ENCODE measurements at regions not wholly inside any gene's neighbourhood (a gene's known extent, or its start where the extent isn't known, plus 50 kb on each side); places are given as distances from the start of the nearest gene placed in this dataset.

GRCh38 chr4:181225616-181226261 lies 1017.5 kb upstream of the TENM3 start:
- no peak for DNase-seq (ENCODE audit: low read depth, low spot score)
- Histone ChIP-seq H3K9ac (ENCODE audit: insufficient read length) (no peak overlapping the region), H3K36me3 (ENCODE audit: insufficient read depth, low read length) (no peaks in the 10 kb centered on the region), H3K4me3 (no peak overlapping the region), H3K9me3 (ENCODE audit: low read depth, low read length) (no peaks in the 10 kb centered on the region), H3K27ac (no peak overlapping the region)
- no peak for TF ChIP-seq EZH2 (IDR thresholded peaks at IDR 0.05)
- no peak for TF ChIP-seq FOXP2 (optimal IDR thresholded peaks at IDR 0.05; ENCODE audit: control extremely low read depth, extremely low read length, insufficient read depth)
- no peak for TF ChIP-seq POLR2AphosphoS5 (IDR thresholded peaks at IDR 0.05; ENCODE audit: borderline replicate concordance, low read depth, low read length)

GRCh38 chr4:181234951-181235680 lies 1008.1 kb upstream of the TENM3 start:
- Histone ChIP-seq H3K36me3 (ENCODE audit: insufficient read depth, low read length) (no peaks in the 10 kb centered on the region), H3K9ac (ENCODE audit: insufficient read length) (no peak overlapping the region), H3K9me3 (ENCODE audit: low read depth, low read length) (no peaks in the 10 kb centered on the region), H3K27ac (no peak overlapping the region), H3K4me3 (no peak overlapping the region)
- no peak for DNase-seq (ENCODE audit: low read depth, low spot score)
- TF ChIP-seq POLR2AphosphoS5 (IDR thresholded peaks at IDR 0.05; ENCODE audit: borderline replicate concordance, low read depth, low read length) (no peak), FOXP2 (optimal IDR thresholded peaks at IDR 0.05; ENCODE audit: control extremely low read depth, extremely low read length, insufficient read depth) (no peak), EZH2 (IDR thresholded peaks at IDR 0.05) (no peak)

- H3K4me3 ChIP-seq = no peak overlapping the region
- no peak overlapping the region for H3K27ac ChIP-seq
- H3K36me3 ChIP-seq (ENCODE audit: insufficient read depth, low read length) = no peaks in the 10 kb centered on the region
- DNase-seq (ENCODE audit: low read depth, low spot score) = no peak
- H3K9me3 ChIP-seq (ENCODE audit: low read depth, low read length) = no peaks in the 10 kb centered on the region
- no peak overlapping the region for H3K9ac ChIP-seq (ENCODE audit: insufficient read length)
- no peak for TF ChIP-seq FOXP2 (optimal IDR thresholded peaks at IDR 0.05; ENCODE audit: control extremely low read depth, extremely low read length, insufficient read depth)
- no peak for TF ChIP-seq EZH2 (IDR thresholded peaks at IDR 0.05)
- no peak for TF ChIP-seq POLR2AphosphoS5 (IDR thresholded peaks at IDR 0.05; ENCODE audit: borderline replicate concordance, low read depth, low read length)
Observed at GRCh38 chr4:181245326-181245725, 997.9 kb upstream of the TENM3 start.

- TF ChIP-seq FOXP2 (optimal IDR thresholded peaks at IDR 0.05; ENCODE audit: control extremely low read depth, extremely low read length, insufficient read depth) (no peak), POLR2AphosphoS5 (IDR thresholded peaks at IDR 0.05; ENCODE audit: borderline replicate concordance, low read depth, low read length) (no peak), EZH2 (IDR thresholded peaks at IDR 0.05) (no peak)
Observed at GRCh38 chr4:181249031-181249430, 994.2 kb upstream of the TENM3 start.

GRCh38 chr4:181254771-181255170 lies 988.4 kb upstream of the TENM3 start:
- Histone ChIP-seq H3K4me3 (no peak overlapping the region), H3K27ac (no peak overlapping the region), H3K9me3 (ENCODE audit: low read depth, low read length) (no peaks in the 10 kb centered on the region), H3K9ac (ENCODE audit: insufficient read length) (no peak overlapping the region), H3K36me3 (ENCODE audit: insufficient read depth, low read length) (no peaks in the 10 kb centered on the region)
- no peak for DNase-seq (ENCODE audit: low read depth, low spot score)
- TF ChIP-seq POLR2AphosphoS5 (IDR thresholded peaks at IDR 0.05; ENCODE audit: borderline replicate concordance, low read depth, low read length) = no peak
- TF ChIP-seq EZH2 (IDR thresholded peaks at IDR 0.05) = no peak
- no peak for TF ChIP-seq FOXP2 (optimal IDR thresholded peaks at IDR 0.05; ENCODE audit: control extremely low read depth, extremely low read length, insufficient read depth)

More at GRCh38 chr4:181249031-181249430, 994.2 kb upstream of the TENM3 start:
- Histone ChIP-seq H3K27ac (no peak overlapping the region), H3K9ac (ENCODE audit: insufficient read length) (no peak overlapping the region), H3K4me3 (no peak overlapping the region), H3K9me3 (ENCODE audit: low read depth, low read length) (no peaks in the 10 kb centered on the region), H3K36me3 (ENCODE audit: insufficient read depth, low read length) (no peaks in the 10 kb centered on the region)
- DNase-seq (ENCODE audit: low read depth, low spot score) = no peak

- H3K27ac ChIP-seq = no peak overlapping the region
- H3K9ac ChIP-seq (ENCODE audit: insufficient read length) = no peak overlapping the region
- no peak for DNase-seq (ENCODE audit: low read depth, low spot score)
- H3K36me3 ChIP-seq (ENCODE audit: insufficient read depth, low read length) = no peaks in the 10 kb centered on the region
- TF ChIP-seq EZH2 (IDR thresholded peaks at IDR 0.05) (no peak), FOXP2 (optimal IDR thresholded peaks at IDR 0.05; ENCODE audit: control extremely low read depth, extremely low read length, insufficient read depth) (no peak), POLR2AphosphoS5 (IDR thresholded peaks at IDR 0.05; ENCODE audit: borderline replicate concordance, low read depth, low read length) (no peak)
- H3K9me3 ChIP-seq (ENCODE audit: low read depth, low read length) = no peaks in the 10 kb centered on the region
- no peak overlapping the region for H3K4me3 ChIP-seq
Observed at GRCh38 chr4:181258569-181258968, 984.6 kb upstream of the TENM3 start.

- H3K9me3 ChIP-seq (ENCODE audit: low read depth, low read length) = no peaks in the 10 kb centered on the region
- H3K9ac ChIP-seq (ENCODE audit: insufficient read length) = no peak overlapping the region
- no peak overlapping the region for H3K27ac ChIP-seq
- no peaks in the 10 kb centered on the region for H3K36me3 ChIP-seq (ENCODE audit: insufficient read depth, low read length)
- DNase-seq (ENCODE audit: low read depth, low spot score) = no peak
- TF ChIP-seq EZH2 (IDR thresholded peaks at IDR 0.05) (no peak), POLR2AphosphoS5 (IDR thresholded peaks at IDR 0.05; ENCODE audit: borderline replicate concordance, low read depth, low read length) (no peak), FOXP2 (optimal IDR thresholded peaks at IDR 0.05; ENCODE audit: control extremely low read depth, extremely low read length, insufficient read depth) (no peak)
- no peak overlapping the region for H3K4me3 ChIP-seq
Observed at GRCh38 chr4:181259081-181259709, 984.0 kb upstream of the TENM3 start.

- TF ChIP-seq EZH2 (IDR thresholded peaks at IDR 0.05) (no peak), POLR2AphosphoS5 (IDR thresholded peaks at IDR 0.05; ENCODE audit: borderline replicate concordance, low read depth, low read length) (no peak), FOXP2 (optimal IDR thresholded peaks at IDR 0.05; ENCODE audit: control extremely low read depth, extremely low read length, insufficient read depth) (no peak)
- Histone ChIP-seq H3K4me3 (no peak overlapping the region), H3K9me3 (ENCODE audit: low read depth, low read length) (no peaks in the 10 kb centered on the region), H3K9ac (ENCODE audit: insufficient read length) (no peak overlapping the region), H3K27ac (no peak overlapping the region), H3K36me3 (ENCODE audit: insufficient read depth, low read length) (no peaks in the 10 kb centered on the region)
- DNase-seq (ENCODE audit: low read depth, low spot score) = no peak
Observed at GRCh38 chr4:181261279-181261678, 981.9 kb upstream of the TENM3 start.
